ENCODE measurements at regions not wholly inside any gene's neighbourhood (a gene's known extent, or its start where the extent isn't known, plus 50 kb on each side); places are given as distances from the start of the nearest gene placed in this dataset.

GRCh38 chr2:19225931-19226330, 132.5 kb downstream of the OSR1 start:
- TF ChIP-seq POLR2A (IDR thresholded peaks at IDR 0.05) (no peak), EP300 (IDR thresholded peaks at IDR 0.05) (no peak)
- TF ChIP-seq, protein P1, sequence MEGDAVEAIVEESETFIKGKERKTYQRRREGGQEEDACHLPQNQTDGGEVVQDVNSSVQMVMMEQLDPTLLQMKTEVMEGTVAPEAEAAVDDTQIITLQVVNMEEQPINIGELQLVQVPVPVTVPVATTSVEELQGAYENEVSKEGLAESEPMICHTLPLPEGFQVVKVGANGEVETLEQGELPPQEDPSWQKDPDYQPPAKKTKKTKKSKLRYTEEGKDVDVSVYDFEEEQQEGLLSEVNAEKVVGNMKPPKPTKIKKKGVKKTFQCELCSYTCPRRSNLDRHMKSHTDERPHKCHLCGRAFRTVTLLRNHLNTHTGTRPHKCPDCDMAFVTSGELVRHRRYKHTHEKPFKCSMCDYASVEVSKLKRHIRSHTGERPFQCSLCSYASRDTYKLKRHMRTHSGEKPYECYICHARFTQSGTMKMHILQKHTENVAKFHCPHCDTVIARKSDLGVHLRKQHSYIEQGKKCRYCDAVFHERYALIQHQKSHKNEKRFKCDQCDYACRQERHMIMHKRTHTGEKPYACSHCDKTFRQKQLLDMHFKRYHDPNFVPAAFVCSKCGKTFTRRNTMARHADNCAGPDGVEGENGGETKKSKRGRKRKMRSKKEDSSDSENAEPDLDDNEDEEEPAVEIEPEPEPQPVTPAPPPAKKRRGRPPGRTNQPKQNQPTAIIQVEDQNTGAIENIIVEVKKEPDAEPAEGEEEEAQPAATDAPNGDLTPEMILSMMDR (IDR thresholded peaks at IDR 0.05) = no peak

All from ovary (tissue), 3 donors.